GM19025 (cell line): ENCODE measurements at regions not wholly inside any gene's neighbourhood (a gene's known extent, or its start where the extent isn't known, plus 50 kb on each side); places are given as distances from the start of the nearest gene placed in this dataset.

Source experiments
- ATAC-seq: cut with Tn5 transposase; IDR thresholded peaks from one replicate; pipeline ENCODE4 v1.9.1; 2021; ENCODE audit warnings: mild to moderate bottlenecking, low read depth, moderate library complexity; ENCODE audit not compliant: unreplicated experiment

DNA sequence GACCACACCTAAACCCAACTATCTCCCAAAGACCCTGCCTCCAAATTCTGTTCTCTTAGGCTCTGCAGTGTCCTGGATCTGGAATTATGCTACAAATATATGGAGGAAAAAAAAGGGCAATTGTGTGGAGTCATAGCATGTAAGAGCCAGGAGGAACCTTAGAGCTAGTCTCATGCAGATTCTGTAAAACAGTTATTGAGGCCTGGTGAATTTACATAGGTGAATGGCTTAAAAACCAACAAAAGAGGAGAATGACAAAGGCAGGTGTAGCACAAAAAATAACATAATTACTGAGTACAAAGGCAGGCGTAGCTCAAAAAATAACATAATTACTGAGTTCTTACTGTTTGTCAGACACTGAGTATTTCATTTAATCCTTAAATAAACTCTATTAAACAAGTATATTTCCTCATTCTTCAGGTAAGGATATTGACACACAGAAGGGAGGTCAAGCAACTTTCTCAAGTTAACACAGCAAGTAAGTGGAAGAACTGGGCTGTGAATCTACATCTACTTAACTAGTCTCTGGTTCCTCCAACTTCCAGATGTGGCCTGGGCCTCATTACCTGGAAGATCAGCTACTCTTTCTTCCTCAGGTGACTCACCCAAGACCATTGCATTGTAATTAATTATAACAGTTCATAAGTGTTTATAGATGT is 938.9 kb upstream of the TENM4 start:
- ATAC-seq, result no peak

DNA sequence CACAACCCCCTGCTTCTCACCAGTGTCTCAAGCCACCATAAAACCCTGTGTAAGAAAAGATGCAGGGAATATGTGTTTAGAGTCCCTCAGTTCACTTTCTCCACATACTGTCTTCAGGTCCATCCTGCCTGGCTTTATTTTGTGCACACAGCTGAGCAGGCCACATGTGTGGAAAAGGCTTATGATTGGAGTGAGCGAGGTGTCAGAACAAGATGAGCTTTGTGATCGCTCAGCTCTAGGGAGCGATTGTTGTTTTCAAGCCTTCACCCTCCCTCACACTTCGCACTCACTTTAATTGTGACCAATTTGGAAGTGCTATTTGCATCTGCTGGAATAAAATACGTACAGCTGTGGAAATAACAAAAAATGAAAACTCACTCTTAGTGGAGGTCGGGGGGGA is 931.1 kb upstream of the TENM4 start:
- ATAC-seq, result no peak

DNA sequence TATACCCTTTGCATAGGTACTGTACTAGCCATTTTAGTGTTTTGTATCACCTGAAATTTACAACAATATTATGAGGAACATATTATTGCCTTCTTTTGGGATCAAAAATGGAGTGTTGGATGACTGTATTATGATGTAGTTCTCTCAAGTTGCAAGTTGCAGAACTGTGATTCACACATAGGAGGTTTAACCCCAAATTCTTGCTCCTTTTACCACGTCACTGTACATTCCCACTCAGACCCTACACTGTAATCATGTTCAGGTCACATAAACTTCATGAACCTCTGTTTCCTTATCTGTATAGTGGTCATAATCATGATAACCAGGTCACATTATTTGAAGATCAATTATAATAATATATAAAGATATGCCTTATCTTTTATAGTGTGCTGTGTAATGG is 925.1 kb upstream of the TENM4 start:
- no peak for ATAC-seq

DNA sequence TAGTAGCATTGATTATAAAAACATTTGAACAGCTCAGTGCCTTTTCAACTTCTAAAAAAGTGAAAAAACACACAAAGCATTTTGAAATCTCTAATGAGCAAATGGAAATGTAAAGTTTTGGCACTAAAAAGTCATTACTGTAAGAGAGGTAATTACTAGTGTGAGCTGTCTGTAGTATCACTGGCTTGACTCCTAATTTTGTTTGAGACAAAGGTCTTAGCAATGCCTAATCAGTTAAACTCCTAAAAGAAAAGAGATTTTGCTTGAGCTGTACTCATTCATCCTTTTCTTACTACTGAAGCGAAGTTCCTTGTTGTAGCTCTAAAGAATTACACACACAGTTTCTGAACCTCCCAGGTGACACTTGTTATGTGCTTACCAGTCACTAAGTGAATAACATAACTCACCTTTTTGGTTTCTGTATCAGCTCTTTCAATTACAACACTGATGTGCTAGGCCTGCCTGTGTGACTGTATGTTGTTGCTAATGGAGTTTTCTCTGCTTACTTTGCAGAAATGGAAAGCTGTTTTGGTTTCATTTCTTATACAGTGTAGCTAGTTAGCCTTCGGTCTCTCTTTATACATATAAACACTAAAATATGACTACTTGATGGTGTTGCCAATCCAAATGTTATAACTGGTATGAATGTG is 924.4 kb upstream of the TENM4 start:
- peak; percentile 69 for ATAC-seq

DNA sequence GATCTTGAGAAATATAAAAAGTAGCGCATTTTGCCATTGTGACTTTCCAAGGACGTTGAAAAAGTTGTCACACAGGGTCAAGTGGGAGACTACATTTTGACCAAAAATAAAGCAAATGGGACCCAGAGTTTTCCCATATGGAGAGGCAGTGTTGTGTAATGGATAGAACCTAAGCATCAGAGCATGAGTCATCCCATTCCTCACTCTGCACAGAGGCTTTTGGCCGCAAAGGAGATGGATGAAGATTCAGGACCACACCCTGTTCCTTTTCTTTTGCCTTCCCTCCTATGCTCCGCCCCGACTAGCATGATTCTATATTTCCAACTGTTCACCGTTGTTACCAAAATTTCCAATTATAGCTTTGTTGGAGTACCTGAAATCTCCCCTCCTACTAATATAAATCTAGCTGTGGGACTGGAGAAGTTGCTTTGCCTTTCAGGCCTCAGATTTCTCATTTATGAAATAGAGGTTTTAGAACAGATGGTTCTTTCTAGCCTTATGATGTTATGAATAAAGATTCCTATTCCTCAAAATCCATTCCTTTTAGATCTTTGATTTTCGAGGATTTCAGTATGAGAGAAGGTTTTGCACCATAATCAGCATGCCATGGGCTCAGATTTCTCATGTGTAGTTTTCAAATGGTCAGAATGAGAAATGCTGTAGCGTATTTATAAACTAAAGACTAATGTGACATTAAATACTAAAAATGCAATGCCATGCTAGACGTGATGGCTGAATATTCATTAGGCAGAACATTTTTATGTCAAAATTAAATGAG is 921.9 kb upstream of the TENM4 start:
- ATAC-seq, result no peak

DNA sequence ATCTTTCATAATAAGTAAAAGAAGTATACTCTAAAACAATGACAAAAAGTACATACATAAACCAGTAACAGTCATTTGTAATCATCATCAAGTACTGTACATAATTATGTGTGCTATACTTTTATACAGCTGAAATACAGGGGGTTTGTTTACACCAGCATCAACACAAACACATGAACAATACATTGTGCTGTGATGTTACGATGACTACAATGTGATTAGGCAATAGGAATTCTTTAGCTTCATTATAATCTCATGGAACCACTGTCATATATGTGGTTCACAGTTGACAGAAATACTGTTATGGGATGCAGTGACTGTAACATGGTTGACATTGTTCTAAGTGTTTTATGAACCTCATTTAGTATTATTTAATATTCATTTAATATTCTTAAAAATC is 914.4 kb upstream of the TENM4 start:
- no peak for ATAC-seq

DNA sequence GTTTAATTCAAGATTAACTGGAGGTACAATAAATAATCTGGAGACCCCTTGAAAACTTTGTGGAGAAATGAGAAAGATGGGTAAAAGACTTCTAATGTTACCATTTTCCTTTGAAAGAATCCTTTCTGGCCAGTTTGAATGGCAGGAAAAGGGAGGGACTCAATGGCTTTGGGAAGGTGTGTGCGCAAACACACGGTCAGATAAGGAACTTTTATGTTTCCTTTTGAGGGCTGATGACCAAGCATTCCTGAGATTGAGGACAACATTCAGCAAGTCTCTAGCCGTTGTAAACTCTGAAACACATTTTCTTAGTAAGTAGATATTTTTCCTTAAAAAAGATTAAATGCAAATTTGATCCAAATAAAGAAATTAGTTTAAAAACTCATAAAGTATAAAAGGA is 909.7 kb upstream of the TENM4 start:
- no peak for ATAC-seq

DNA sequence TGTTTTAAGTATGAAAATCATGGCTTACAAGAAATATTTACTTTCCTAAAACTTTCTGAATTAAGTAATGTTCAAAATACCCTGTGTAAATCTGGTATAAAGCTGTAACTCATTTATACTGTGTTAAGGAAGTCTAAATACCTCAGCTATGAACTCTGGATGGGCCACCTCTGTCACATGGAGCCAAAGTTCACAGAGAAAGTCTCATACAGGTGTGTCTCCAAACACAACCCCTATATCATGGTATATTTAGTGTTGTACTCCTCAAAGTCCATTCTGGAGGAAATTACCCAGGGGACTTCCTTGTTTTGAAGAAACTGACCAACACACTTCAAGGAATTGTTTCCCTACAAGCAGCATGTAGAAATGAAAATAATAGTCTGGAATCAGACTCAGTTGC is 909.2 kb upstream of the TENM4 start:
- no peak for ATAC-seq

DNA sequence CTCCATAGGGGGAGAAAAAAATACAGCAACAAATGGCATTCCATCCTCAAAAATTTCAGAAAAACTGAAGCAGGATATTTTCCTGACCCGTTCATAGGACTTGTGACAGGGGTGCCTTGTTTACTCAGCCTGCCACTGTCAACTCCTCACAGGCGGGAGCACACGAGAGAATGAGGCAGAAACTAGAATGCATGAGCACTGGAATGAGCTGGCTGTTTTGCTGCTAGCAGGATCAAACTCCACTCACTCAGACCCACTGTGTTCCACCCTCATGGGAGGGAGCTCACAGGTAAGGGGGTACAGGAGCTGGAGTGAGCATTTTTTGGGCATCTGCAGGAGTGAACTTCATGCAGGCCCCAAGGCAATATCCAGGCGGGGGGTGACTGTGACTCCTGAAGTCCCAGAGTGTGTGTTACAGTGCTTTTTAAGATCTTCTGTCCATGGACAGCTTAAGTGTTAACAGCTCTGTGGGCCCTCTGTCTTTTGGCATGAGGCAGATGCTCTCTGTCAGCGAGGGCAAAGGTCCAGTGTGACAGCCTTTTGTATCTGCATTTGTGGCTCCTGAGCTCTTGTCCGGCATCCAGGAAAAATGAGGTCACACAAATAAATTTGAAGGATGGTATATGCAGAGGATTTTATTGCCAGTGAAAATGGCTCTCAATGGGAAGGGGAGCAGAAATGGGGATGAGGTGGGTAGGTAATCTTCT is 905.7 kb upstream of the TENM4 start:
- no peak for ATAC-seq

DNA sequence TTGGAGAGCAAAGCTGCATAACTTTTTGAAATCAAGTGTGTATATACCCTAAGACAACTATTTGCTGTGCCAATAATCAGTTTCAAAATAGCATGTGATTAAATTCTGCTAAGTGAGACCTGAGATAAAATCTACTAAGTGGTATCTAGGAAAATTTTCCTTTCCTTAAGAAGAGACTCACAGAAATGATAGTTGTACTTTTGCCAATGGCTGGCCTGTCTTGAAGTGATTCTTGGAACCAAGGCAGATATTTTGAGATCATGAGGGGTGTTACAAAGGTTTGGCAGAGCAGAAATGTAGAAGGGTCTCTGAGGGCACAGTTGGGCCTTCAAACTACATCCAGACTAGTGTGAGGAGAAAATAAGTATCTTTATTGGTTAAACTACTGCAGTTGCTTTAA is 902.6 kb upstream of the TENM4 start:
- ATAC-seq, result no peak

DNA sequence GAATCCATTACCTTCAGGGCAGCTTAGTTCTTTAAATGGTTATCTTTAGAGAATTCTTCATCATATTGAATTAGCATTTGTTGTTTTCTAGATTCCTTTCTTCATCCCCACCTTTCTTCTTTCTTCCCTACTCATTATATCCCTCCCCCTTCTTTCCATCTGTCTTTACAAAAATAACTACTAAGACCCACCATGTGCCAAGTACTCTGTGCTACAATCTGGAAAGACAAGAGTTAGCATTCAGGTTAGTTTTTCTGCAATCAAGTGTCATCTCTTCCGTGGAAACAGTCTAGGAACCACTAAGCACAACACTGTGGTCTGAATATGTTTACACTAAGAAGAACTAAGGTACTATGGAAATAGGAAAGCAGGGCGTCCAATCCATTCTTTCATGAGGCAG is 897.4 kb upstream of the TENM4 start:
- no peak for ATAC-seq

DNA sequence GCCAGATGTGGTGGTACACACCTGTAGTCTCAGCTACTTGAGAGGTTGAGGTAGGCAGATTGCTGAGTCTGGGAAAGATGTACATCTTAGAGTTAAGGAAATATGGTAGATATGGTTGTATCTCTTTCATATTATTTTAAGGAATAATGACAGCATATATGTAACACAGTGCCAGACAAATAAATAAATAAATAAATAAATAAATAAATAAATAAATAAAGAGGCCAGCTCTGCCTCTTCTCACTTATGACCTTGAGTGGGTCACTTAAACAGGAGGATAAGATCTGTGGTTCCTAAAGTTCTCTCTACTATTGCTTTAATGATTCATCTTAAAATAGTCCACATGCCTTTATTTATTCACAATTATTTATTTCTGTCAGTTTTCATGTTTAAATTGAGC is 890.9 kb upstream of the TENM4 start:
- ATAC-seq, result no peak

DNA sequence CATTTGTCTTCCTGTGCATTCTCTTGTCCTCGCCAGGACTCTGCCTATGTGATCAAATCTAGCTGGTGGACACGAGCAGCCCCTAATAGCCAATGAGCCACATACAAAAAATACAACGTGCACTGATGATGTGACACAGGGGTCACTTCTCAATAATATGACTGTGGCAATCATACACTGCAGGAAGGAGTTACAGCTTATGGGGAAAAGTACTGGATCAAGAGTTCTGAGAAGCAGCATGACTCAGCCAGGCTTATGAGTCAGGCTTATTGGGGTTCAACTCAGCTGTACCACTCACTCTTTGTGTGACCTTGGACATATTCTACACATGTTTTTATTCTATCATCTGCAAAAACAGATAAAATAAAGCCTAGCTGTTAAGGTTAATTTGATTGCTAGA is 889.4 kb upstream of the TENM4 start:
- no peak for ATAC-seq

DNA sequence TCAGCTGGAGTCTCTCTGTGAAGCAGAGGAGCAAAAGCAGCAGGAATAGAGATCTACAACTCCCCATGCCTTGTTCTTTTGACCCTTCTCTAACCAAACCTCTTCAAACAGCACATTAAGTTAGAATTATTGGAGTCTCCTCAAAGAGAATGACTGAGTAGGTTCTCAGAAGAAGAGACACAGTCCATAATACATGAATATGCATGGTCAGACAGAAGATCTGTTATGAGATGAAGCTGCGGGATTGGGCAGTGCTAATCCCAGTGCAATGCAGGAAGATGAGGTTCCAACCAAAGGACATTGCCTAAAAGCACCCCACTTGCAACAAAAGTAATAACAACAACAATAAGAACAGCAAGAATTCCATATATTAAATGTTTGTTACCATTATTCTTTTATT is 887.9 kb upstream of the TENM4 start:
- no peak for ATAC-seq

DNA sequence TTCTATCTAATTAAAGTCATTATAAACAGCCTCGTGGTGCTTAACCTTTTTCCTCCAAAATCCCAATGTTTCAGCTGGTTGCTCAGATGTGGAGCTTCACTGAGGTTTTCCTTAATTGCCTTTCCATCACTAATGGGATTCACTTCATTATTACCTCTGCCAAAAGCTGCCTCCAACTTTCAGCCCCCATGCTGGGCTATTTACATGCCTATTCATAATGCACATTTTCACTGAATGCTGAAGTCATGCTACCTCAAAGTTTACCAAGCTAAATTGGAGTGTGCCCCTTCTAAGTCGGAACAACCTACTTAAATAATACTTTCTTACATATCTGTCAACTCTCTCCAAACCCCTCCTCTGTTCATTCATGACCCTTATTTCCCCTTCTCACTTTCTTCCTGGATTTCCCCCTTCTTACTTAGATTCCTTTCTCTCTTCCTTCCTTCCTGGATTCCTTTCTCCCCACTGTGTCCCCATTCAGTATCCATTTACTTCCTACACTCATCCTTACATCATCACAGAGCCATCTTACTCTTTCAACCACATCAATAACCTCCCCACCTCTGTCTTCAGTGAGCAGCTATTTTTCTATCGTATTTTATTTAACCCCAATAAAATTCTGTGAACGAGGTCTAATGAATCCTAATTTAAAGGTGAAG is 887.3 kb upstream of the TENM4 start:
- no peak for ATAC-seq

DNA sequence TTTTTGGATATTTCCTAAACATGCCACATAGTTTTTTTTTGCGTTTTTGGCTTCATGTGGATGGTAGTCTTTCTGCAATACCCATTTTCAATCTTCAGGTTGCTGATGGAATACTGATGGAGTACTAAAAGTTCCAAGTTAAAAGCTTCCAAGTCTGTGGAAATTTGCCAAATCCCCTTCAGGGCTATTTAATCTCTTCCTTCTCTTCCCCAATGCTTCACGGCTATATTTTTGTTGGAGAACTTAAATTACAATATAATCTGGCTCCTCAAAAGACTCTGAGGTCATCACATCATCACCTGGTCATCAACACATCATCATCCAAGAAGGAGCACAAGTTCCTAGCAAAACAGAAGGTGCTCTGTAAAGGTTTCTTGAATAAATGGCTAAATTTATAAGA is 881.0 kb upstream of the TENM4 start:
- no peak for ATAC-seq

DNA sequence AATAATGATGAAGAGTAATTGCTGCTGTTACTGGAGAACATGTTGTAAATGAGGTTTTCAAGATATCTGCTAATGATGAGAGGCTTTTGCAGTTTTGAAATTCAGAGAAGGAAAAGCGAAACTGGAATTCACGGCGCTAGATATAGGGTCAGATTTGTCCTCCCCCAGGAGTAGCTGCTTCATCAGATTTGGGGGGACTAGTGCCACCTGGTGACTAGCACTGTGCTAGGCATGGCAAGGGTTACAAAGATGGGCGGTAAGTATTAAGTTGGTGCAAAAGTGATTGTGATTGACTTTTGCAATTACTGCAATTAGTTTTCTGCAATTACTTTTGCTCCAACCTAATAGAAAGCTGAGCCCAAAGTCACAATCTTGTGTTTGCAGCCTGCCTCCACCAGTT is 879.9 kb upstream of the TENM4 start:
- no peak for ATAC-seq

DNA sequence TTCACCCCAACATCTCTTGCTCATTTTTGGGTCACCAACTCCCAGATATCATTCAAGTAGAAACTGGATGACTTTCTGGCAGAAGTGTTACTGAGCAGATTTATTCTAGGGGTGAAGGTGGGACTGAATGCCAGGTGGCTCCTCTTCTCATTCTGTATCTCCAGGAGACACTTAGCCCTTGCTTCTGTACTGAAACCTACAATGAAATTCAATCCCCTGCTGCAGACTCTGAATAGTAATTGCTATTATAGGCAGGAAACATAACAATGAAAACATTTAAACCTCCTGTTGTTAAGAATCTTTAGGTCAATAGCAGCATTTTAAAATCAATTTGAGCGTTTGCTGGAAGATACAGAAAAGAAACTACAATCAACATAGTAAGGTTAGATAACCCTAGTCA is 879.4 kb upstream of the TENM4 start:
- no peak for ATAC-seq

DNA sequence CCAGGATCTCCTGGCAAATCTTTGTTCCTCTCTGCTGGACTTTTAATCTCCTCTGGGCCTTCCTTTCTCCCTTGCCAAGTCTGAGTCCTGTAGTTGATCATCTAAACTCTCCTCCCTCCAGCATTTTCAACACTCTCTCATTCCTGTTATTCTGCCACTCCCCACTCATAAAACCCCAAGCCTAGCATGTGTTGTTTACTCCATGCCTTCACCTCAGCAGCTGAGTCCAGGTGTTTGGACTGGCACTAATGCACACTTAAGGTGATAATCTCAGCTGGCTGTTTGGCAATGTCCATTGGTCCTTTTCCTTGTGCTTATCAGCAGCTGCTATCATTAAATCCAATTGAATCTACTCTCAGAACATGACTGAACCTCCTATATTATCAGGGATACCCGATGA is 876.8 kb upstream of the TENM4 start:
- no peak for ATAC-seq

DNA sequence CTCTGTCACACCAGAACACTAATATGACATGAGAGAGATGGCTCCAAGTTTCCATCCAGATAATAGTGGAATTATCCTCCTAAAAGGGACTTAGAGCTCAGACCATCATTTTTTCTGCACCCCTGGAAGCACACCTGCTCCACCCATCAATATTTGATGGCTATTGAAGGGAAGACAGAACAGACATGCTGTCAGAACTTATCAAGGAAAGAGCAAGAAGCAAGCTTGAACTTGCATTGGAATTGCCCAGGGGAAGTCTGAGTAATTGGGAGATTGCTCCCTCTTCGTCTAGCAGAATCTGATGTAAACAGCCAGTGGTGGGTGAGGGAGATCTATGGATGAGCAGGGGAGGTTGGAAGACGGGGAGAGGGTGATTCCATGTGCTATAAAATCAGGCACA is 874.4 kb upstream of the TENM4 start:
- ATAC-seq, result no peak

DNA sequence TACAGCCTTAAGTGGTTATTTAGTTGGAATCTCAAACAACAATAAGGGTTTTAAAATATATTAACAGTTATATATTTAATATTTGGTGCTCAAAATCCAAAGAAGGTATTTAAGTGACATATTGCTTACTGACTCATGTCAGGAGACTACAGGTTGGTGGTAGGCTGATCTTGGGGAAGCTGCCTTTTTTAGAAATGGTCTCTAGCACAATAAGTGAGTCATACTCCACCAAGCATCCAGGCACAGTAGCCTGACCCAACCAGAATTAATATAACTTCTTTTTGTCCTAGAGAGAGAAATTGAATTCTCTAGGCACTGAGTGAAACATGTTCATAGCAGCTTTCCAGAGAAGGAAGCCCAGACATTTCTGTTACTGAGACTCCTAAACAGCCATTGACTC is 868.5 kb upstream of the TENM4 start:
- ATAC-seq, result no peak
